ENCODE measurements at regions not wholly inside any gene's neighbourhood (a gene's known extent, or its start where the extent isn't known, plus 50 kb on each side); places are given as distances from the start of the nearest gene placed in this dataset.

DNA sequence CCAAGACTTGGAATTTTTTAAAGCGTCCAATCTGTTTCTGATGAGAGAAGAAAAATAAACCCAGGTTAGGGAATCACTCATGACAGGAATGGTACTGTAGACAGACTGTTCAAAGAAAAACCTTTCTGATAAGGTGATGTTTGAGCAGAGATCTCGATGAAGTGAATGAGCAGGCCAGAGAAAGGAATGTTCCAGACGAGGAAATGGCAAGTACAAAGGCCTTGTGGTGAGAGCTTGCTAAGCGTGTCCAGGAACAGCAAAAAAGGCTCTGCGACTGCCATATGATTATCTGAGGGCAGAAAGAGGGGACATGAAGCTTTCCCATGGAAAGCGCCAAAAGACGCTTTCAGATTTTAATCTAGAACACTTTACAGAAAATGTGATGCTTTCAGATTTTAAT, 458.4 kb upstream of the SOX5 start:
- no peak for DNase-seq

DNA sequence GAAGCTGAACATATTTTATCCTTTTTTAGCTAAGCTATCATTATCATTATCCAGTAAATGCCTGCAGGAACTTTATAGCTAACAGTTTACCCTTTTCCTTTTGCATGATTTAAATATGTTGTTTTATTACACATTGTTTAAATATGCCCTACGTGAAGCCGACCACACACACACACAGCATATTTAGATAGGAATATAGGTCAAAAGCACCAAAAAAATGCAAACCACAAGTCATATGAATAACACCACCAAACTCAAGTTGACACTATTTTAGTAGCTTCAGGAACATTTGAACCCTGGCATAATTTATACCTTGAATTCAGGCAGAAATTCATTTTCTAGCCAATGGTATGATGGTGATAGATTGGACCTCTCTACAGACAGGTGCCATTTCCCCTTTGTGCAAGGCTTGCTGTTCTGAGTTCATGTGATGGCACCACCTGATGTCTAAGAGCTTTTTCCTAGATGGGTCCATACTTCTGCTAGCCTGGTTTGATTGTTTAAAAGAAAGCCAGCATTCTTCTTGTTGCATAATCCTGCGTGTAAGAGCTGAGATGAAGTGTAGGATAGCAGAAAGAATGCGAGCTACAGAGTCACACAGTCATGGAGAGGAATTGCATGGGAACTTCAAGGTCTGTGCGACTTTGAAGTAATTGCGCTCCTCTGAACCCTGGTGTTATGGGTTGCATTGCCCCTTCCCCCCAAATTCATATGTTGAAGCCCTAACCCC, 454.8 kb upstream of the SOX5 start:
- DNase-seq, result no peak

DNA sequence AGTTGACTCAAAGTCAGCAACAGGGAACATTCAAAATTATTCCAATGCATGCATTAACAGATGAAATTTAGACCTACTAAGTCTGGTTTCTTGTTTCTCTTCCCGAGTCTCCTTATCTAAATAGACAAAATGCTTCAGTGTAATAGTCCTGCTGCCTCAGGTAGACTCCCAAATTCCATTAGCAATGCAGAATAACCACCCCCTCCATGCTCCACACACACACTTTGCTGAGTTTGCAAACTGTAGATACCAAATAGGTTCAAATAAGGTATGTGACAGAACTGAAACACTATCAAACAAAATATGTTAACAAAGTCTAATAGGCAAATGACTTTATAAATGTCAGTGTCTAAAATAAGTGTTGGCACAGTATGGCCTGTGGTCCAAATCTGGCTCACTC, 451.1 kb upstream of the SOX5 start:
- no peak for DNase-seq

DNA sequence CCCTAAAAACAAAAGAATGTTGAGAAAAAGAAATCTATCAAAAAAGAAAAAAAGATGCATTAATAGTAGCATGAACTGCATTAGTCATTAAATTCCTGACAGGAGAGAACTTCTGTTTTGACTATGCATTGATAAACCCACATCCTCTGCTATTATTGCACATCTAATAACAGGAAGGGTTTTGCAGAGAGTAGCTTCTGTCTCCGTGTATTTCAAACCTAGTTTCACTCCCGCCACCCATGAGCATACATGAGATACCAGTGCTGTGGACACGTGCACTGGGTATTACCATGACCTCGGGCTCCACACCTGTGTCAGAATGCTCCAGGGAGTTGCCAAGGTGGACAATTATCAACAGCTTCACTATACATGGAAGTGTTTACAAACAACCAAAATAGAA, 449.1 kb upstream of the SOX5 start:
- DNase-seq, result no peak

DNA sequence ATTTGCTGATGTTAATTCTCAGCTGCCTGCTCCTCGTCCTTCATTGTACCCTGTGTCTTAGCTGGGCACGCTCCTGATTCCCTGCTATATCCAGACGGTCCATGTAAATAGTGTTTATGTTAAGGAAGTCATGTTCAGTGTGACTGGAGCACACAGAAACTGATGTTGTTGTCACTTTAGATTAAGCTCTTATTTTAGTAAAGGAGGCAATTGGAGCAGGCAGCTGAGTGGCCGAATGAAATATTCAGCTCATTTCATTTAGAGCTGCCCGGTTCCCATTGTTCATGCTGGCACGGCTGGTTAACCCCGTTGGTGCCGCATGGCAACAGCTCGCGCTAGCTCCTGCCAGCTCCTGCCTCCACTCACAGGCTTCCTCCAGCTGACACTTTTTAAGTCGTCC, 446.8 kb upstream of the SOX5 start:
- DNase-seq, result no peak

DNA sequence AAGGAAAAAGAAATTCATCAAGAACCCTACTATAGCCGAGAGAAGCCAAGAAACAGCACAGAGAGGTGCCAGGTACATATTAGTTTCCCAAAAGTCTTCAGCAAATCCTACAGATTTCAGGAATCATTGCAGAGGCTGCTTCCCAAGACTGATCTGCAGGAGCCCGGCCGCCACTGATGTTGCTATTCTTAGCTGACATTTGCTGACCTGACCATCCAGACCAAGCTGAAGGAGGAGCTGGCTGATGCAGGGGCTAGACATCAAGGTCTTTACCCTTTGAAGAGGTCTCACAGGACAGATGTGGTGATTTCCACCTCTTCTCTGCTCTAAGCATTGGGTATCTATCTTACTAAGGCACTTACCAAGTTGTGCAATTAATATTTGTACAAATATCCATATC, 444.8 kb upstream of the SOX5 start:
- no peak for DNase-seq

DNA sequence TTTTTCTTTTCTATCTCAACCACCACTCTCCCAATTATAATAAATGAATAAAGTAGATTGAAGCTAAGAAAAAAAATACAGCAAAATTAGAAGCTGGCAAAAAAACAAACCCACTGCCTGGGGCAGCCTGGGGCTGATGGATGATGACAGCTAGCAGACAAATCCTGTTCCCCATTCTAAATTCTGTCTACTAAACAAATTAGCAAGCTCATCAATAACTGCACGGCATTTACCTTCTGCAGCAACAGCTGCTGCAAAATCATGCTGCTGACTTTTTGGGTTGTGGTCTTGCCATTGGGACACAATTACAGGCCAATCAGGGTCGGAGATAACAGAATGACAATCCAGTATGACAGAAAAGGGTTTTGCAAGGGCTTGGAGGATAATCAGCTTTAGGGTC, 443.6 kb upstream of the SOX5 start:
- no peak for DNase-seq

DNA sequence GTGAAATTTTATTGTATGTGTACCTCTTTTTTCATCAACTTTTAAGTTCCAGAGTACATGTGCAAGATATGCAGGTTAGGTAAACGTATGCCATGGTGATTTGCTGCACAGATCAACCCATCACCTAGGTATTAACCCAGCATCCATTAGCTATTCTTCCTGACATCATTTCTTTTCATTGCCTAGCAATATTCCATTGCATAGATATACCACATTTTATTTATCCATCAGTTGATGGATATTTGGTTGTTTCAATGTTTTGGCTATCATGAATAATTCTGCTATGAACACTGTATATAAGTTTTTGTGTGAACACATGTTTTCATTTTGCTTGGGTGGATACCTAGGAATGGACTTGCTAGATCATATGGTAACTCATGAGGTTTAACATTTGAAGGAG, 439.9 kb upstream of the SOX5 start:
- no peak for DNase-seq

DNA sequence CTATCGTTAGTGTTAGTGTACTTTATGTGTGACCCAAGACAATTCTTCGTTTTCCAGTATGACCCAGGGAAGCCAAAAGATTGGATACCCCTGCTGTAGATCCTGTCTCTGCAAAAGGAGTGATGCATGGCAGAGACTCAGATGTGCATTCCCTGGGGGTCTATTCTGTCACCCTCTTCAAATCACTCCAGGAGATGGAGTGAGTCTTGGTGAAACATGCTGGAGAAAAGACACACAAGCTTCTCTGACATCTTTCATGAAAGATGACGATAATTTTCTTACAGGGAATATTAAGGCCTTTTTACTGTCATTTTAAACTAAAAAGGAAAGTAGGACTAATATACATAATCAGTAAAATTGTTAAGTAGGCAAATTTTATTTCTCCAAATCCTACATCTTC, 437.9 kb upstream of the SOX5 start:
- DNase-seq, result no peak

DNA sequence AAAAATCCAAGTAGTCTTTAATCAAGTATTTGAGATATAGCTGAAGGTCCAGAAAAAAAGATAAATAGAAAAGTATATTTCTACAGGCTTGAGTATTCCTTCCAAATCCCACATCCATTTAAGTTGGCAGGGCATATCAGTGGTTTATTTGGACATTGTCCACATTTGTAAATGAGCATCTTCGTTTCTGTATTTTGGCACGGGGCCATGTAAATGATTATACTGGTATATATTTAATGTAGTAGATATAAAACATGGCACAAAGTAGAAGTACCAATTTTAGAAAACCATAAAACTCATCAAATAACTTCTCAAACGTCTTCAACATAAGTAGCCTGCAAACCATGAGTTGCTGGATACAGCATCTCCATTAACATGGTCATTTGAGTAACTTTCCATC, 437.4 kb upstream of the SOX5 start:
- no peak for DNase-seq

DNA sequence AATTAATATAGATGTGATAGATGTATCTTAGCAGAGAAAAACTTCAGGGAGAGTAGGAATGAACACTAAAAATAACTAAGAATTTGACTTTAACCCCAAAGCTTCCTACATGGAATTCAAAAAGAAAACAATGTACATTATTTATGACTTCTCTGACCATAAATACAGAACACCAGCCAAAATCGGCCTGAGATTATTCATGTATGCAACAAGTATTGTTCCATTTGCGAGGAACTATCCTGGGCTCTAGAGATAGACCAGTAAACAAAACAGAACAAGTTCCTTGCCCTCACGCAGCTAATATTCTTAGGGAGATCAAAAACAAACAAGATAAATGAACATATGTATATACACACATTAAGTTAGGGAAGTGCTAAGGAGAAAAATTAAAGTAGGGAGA, 432.3 kb upstream of the SOX5 start:
- DNase-seq, result no peak

DNA sequence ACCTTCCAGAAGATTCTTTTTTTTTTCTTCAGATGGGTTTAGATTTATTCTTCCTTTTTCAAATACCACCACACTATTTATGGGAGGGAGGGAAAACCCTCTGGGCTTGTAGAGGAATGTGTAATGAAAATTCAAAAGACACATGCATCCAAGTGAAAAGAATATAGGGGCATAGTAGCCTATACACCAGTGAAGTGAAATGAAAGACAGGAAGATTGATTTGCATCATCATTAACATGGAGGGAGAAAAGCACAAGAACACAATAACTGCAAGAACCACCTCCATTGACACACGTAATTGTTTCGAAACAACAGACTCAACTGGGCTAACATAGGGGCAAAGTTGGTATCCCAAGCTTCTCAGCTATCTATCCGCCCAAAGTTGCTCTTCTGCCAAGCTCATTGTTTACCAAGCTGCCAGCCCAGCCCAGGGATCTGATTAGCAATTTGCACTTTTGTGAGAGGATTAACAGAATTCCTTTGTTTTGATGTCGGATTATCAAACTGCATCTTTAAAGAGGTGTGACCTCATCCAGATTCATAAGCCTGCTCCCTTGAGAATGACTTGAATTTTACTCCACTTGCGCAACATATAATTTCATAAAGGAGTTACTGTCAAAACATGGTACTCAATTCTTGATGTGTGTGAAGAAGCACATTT, 430.5 kb upstream of the SOX5 start:
- no peak for DNase-seq

DNA sequence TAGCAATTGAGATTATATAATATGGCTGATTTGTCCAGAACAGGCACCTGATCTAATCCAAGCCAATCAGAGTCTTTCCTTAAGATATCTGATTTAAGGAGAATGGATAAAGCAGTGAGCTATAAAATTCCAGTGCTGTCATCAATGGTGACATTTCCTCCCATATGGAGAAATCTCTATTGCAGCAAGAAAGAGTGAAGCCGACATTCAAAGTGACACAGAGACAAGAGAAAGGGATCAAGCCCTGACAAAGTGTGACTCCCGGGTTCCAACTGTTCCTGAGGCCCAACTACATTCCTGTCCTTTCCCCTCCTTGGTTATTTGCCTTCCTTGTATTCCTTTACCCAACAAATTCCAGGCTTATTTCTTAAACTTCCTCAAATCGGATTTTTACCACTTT, 430.0 kb upstream of the SOX5 start:
- no peak for DNase-seq

DNA sequence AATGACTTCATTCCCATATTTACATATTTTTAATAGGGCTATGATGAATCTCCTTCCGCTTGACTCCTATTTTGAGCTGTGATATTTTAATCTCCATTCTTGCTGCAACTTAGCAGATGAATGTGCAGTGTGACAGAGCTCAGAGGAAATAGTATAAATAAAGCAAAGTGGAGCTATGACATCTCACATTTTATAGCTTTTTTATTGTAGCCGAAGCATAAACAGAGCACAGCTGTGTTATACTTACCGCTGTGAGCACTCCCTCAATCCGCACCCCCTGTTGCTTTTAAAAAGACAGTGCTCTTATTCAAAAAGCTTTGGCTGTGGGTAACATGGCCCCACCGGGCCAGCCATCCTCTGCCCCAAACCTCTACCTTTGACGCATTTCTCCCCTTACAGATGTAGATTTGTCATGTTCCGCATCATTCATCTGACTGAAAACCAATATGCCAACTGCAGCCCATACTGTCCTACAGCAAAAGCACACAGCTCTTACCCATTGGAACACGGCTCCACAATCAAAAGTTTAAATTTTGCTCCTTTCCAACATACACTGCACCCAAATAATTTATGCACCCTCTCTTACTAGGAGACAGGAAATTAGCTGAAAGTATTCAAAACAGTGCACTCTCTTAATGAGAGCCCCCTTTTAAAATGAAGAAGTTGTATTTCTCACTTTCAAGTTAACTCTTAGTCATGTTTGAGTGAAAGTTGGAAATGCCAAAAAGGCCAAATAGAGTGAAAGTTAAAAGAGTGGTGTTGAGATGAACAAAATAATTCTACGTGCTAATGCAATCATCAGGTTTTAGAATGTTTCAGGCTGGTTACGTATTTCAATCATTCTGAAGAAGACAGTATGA, 429.3 kb upstream of the SOX5 start:
- no peak for DNase-seq

DNA sequence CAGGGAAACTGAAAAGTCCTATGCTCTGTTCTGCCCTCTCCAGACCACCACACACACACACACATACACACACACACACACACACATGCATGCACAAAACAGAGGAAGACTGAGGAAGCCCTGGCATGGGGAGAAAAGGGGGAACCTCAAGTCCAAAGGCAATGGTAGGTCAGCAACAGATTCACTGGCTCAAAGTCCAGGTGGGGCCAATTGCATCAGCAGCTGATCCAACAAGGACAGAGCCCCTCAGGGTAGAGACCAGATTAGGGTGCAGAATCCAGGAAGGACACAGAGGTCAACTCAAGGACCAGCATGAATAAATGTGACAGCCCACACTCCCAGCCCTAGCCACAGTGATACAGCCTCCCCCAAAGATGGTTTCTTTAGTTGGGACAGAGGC, 425.0 kb upstream of the SOX5 start:
- DNase-seq, result no peak

DNA sequence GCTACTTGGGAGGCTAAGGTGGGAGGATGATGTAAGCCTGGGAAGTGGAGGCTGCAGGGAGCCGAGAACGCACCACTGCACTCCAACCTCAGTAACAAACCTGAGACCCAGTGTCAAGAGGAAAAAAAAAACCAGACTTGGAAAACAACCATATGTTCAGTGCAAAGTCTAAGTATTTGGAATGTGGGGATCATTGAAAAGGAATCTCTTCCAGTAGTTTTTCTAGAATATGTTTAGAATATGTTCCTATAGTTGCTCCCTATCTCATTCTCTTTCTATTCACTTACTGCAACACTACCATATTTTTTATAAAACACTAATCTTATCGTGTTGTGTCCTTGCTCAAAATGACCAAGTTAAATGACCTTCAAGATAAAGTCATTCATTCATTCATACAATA, 423.5 kb upstream of the SOX5 start:
- no peak for DNase-seq

DNA sequence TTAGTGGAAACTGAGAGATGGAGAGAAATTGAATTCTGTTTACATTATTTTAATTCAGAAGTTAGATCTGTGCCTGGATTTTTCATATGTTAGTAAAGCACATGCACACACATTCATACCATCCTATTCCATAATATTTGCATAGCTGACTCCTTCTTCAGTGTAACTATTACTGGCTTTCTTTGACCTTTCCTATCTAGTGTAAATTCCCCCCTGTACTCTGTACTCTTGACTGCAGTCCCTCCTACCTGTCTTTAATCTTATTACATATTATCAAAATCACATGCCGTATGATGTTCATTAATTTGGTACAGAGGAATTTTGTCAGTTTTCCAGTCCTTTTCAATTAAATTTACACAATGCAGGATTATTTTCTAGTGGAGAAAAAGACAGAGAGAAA, 417.0 kb upstream of the SOX5 start:
- DNase-seq, result no peak

DNA sequence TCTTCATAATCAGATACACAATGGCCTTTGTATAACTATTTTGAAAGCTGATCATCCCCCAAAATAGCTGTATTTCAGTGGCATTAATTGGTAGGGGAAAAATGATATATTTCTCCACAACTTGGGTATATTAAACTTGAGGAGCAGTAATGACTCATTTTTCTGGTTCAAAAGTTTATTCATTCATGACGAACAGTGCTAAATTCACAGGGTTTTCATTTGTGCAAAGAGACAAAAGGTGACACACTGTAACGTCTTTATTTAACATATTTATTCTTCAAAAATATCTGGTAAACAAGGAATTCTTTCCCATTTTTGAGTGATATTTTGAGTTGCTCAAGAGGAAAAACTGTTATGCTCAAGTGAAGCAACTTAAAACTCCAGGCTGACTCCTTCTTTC, 415.5 kb upstream of the SOX5 start:
- DNase-seq, result no peak

DNA sequence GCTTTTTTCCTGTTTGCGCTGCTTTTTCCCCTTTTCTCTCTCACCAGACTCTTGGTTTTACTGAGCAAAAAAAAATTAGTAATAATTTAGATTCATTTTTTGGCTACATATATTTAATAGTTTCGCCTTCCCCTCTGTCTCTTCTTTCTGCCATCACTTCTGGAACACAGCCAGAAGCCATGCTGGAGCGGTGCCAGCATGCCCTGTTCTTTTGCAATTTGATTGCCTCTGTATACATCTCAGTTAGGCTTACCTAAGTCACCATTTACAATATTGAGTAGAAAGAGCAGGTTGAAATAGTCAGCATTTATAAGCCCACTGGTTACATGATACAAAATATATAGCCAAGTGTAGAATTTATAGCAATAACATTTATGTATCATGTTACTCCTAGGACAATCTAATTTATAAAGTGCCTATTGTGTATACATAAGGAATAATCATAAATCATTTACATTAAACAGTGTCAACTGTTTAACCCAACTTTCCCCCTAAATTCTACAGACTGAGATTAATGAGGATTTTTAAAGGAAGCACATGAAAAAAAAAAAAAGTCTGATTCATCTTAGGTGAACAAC, 413.8 kb upstream of the SOX5 start:
- DNase-seq, result no peak

DNA sequence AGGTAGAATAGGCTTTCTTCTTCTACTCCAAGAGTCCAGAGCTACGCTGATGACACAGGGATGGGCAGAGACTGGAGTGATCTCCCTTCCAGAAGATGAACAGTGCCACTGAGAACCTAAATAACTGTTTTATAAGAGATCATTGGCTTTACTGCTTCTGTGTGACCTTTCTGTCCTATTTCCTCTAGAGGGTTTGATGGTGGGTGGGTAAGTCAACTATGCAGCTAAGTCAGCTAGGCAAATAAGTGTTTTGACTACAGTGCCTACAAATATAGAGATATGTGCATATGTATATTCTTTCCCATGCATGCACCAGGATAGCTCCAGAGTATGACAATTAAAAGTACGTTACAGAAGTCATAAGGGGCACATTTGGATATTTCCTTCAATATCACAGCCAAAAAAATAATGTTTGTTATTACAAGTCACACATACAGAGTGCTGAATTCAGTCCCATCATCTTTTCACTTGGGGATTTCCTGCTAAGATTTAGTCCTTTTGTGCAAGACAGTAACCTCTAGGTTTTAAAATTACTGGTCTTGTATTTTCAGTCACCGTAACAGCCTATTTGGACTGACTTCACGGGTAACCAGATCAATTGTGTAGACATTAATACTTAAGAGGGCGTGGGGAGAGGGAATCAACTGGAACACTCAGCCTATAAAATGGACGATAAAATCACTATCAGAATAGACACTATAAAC, 412.6 kb upstream of the SOX5 start:
- no peak for DNase-seq

DNA sequence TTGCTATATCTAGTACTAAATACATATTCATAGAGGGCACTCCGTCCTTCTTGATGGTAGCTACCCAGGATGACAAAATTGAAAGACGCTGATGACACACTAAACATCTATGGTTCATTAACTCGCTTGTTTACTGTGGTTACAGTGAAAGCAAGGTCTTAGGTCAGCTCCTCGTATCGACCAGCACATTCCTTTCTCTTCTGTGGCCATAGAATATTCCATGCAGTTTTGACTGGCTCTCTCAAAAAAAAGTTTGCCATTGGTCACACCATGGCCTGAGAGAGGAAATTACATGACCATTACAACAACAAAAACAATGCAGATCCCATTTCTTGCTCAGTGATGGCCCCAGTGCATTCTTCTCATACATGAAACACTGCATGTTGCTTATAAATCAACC, 411.4 kb upstream of the SOX5 start:
- DNase-seq, result no peak

DNA sequence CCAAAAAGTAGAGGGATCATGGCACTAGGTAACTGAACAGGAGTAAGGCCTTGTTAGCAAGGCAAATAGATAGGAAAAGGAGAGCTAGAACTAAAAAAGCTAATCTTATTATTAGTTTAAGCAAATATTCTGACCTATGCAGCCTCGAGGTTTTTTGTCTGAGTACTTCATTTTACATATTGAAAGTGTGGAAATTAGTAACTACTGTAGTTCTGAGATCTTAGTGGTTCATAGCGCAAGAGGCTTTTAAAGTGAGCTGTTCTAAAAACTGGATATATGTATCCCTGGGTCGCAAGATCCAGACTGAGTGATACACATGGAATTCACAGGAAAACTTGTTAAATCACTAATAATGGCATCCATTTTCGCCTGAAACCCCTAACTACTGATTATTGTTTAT, 411.0 kb upstream of the SOX5 start:
- DNase-seq, result no peak

DNA sequence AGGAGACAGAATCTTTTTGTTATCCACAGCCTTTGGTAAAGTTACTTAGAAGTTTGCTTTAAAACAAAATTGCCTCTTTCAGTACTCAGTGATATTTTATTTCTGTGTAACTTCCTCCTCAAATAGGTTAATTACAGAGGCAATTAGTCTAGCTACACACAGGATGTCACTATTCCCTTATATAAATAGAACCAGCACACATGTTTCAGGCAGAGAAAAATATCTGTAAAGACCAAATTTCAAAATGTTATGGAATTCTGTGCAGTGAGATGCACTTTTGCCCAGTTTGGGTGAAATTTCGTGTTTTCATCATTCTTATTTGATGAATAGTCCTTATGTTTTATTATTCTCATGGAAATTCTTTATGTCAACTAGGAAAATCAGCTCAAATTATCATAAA, 410.6 kb upstream of the SOX5 start:
- DNase-seq, result no peak
